NCI-H345 (cell line): ENCODE measurements at regions not wholly inside any gene's neighbourhood (a gene's known extent, or its start where the extent isn't known, plus 50 kb on each side); places are given as distances from the start of the nearest gene placed in this dataset.
"Not testable (repeated sequence)": the region's sequence is repeated elsewhere in the genome, so short reads cannot be mapped to it uniquely, and the experiment has no call there.

Source experiments
- DNase-seq: peaks from one replicate; lab custom pipeline; 2025; lab: John Stamatoyannopoulos, UW

DNA sequence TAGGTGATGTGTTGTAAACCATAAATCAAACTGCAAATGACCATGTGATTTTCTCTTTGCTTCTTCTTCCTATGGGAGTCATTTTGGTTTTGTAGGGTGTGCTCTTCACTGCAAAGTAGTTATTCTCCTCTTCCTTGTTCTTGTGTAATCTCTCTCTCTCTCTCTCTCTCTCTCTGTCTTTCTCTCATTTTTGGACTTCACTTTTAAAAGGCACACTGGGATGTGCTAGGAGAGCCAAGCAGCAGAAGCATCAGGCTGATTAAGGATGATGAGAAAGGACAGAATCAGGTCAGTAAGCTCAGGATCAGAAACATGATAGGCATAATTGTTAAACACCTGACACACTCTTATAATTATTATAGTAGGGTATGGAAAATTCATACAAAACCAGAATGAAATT lies 505.3 kb upstream of the ZNF608 start:
- DNase-seq = no peak

DNA sequence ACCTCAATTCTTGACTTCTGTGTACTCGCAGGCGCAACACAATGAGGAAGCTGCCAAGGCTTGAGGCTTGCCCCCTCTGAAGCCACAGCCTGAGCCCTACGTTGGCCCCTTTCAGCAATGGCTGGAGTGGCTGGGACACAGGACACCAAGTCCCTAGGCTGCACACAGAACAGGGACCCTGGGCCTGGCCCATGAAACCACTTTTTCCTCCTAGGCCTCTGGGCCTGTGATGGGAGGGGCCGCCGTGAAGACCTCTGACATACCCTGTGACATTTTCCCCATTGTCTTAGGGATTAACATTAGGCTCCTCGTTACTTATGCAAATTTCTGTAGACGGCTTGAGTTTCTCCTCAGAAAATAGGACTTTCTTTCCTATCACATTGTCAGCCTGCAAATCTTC lies 507.2 kb upstream of the ZNF608 start:
- DNase-seq = not testable (repeated sequence)

DNA sequence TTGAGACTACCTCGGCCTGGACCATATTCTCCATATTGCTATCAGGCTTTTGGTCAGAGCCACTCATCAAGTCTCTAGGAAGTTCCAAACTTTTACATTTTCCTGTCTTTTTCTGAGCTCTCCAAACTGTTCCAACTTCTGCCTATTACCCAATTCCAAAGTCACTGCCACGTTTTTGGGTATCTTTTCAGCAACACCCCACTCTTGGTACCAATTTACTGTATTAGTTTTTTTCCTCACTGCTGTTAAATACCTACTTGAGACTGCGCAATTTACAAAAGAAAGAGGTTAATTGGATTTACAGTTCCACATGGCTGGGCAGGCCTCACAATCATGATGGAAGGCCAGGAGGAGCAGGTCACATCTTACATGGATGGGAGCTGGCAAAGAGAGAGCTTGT lies 507.8 kb upstream of the ZNF608 start:
- no peak for DNase-seq

DNA sequence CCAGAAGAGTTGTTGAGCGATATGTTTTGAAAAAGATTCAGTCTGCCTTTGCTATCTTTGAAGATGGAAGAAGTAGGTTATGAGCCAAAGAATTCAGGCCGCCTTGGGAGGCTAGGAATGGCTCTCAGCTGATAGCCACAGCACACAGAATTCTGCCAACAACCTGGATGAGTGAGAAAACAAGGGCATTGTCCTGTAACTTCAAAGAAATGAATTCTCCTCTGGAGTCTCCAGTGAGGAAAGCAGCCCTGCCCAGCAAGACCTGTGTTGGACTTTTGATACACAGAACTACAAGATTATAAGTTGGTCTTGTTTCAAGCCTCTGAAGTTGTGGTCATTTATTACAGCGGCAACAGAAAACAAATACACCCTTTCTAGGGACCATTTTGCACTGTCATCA lies 509.9 kb upstream of the ZNF608 start:
- no peak for DNase-seq

DNA sequence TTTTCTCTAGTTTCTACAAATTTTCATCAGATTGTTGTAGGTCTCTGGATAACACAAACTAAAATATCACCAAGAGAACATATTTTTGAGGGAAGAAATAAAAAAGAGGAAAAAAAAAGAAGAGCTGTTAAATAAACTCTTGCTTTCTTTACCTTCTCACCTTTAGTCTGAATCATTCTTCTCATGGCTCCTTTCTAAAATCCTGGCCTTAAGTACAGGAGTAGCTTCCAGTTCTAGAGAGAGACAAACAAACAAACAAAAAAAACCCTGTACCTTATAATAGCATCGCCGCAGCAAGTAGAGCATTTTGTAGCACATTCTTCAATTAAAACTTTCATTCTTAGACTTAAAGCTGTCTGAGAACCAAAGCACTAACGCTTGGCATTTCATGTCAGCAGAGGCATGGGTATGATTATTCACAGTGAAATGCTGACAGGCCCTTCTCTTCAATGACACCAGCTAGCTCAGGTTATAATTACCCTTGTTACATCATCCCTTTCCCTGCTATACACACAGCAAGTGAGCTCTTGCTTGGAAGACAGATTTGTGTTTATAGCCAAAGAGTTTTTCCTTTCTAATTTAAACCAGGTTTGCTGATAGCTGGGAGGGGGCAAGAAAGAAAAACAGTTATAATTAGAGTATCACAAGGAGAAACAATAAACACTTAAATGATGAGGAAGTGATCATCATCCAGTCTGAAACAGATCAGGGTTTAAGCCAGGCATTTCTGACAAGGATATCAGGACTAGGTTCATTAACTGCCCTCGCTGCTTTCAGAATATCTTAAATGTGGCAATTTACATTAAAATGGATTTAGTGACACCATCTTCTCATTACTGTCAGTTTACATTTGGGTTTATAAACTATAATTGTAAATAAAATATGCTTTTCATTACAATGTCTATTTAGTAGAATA lies 510.9 kb upstream of the ZNF608 start:
- peak; percentile 46 for DNase-seq

DNA sequence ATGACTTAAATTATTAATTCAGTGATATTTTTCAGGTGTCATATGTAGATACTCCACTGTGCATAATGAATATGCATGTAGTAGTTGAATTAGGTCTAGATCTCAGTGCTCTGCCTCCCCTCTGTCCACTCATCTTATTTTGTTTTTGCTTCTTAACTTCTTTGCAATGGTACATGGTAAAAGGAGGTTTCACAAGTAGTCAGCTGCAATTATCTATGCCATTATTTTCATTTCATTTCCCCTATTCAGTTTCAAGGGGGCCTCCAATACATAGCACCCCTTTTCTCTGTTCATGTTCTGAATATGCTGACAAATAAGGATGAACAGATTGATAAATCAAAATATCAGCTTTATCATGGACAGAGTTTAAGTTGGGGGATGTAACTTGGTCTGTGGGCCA lies 511.6 kb upstream of the ZNF608 start:
- no peak for DNase-seq

DNA sequence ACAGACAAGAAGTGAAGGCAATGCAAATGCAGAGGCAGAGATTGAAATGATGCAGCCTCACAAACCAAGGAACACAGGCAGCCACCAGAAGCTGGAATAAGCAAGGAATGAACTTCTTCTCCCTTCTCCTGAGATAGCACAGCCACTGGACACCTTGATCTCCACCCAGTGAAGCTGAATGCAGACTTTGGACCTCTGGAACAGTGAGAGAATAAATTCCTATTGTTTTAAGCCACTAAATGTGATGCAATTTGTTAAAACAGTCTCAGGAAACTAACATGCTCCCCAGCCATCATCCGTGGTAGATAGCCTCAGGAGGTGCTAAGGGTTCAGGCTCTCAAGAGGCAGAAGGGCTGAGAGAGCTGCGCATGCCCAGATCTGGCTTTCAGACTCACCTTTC lies 512.2 kb upstream of the ZNF608 start:
- no peak for DNase-seq

DNA sequence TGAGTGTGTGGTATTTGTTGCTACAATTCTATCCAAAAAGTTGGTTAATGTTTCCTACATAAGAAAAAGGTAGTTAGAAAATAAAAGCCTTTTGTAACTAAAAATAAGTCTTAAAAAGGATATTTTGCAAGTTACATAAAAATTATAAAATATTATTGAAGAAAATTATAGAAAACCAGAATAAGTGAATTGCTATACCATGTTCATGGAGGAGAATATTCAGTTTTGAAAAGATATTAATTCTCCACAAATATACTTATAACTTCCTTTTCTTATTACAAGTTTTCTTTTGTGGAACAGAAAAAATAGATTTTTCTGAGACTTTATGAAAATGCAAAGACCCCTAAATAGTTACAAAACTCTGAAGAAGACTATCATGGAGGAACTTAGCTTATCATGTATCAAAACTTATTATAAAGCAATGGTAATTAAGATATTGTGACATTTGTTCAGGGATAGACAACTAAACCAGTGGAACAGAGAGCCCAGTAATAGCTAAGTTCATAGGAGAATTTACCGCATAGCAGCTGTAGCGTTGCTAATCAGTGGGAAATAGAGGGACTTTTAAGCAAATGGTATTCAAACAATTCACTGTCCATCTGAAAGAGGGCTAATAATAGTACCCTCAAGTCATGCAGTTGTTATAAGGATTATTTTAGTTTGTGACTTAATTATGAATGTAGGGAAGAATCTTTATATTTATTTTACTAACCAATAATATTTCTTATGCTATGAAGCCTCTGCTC lies 515.2 kb upstream of the ZNF608 start:
- DNase-seq = no peak

DNA sequence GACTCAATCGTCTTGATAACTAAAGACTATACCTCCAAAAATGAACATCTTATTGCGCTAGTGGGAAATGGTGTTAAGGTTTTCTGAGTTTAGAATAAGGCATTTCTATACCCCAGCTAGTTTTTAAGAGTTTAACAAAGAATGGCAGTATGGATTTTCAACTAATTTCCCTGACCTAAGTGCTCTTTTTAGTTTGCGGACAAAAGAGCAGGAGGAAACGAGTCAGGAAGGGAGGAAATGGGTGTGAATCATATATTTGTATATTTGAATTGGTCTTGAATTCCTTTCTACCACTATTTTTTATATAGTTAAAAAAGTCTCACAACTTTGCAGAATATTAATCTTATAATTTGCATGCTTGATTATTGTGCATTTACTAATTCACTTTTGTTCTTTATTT lies 516.3 kb upstream of the ZNF608 start:
- DNase-seq = no peak

DNA sequence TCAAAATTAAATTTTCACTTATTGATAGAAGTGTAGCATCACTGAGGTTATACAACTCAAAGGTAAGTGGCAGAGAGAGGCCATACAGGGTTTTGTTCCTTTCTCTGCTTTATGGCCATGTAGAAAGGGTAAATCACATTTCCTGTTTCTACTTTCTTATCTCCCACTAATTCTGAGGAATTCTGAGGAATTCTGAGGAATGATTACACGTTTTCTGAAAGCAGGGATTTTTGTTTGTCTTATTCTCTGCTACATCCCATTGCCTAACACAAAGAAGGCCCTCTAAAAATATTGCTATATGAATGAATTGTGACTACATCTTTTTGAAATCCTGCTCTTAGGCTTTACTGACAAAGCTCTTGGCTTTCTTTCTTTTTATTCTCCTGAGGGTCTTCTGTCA lies 516.9 kb upstream of the ZNF608 start:
- no peak for DNase-seq

DNA sequence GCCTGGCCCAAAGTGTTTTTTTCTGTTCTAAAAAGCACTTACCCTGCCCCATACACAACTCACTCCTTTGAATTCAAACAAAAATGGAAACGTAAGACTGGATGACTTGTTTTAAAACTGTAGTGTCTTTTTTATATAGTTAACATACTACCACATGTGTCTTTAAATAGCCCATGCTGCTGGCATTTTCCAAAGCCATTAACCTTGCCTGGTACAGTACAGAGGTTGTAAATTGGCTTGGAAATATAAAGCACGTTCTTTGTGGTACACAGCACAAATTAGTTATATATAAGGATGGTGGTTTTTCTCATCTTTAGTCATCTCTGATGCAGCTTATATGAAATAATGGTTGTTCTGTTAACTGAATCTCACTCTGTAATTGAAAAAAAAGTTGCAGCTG lies 519.7 kb upstream of the ZNF608 start:
- DNase-seq = no peak

DNA sequence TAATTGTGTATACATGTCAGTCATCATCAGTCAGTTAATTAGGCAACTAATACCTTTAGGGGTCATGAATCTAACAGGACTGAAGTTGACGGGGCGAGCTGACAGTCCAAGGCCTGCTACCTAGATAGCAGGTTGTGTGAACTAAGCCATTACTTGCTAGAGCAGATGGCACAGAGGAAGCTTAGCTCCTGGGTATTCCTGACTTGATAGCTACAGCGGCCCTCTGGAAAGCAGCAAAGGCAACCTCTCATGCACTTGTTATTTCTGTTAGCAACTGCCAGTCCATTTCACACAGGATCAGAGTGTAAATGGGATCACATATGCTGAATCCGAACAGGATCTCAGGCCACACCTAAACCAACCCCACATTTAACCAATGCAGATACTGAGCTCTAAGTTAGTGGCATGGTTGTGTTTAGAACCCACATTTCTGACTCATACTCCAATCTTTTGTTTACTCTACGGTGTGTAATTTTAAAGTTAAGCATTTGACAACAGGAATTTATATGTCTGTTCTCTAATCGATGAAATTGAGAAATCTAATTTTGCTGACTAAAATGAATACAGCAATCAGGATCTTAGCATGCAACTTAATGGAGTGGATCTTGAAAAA lies 521.3 kb upstream of the ZNF608 start:
- no peak for DNase-seq

DNA sequence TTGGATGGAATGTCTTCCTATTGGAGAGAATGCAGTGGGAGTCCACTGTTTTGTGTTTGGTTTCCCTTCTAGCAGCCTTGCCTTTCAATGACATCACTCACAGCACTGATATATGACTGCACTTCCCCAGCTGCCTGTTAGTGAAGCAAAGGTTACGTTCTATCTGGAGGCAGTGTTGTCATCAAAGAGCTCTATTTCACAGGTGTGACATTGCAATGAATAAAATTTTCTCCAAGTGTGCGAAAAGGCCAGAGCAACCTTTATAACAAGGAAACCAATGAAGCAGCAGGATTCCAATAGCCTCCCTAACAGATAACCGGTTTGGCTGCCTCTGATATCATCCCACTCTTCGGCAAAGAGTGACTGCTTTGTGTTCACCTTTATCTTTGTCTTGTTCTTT lies 523.5 kb upstream of the ZNF608 start:
- DNase-seq = no peak

DNA sequence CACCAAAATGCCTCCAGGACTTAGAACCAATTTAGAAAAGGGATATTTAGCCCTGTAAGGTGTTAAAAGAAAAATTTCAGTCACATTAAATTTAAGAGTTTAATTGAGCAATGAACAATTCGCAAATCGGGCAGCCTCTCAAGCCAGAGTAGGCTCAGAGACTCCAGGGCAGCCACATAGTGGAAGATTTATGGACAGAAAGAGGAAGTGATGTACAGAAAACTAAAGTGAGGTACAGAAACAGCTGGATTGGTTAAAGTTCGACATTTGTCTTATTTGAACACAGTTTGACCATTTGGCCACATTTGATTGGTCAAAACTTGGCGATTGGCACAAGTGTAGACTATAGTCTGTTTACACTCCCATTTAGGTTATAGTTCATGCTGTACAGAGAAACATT lies 525.9 kb upstream of the ZNF608 start:
- no peak for DNase-seq

DNA sequence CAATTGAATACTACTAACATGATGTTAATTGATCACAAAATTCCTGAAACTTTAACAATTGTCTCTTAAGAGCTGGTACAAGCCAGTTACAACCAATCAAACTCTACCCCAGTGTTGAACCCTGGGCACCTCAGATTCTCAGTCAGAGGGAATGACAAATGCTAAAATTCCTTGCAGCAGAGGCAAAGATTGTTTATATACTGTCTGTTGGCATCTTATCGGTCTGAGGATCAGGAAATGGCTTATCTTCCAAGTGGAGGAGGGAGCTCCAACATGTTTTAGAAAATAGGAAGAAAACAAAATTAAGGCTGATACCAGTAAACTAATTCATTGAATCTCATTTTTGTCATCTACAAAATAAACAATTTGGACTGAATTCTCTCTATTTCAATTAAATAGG lies 527.8 kb upstream of the ZNF608 start:
- no peak for DNase-seq

DNA sequence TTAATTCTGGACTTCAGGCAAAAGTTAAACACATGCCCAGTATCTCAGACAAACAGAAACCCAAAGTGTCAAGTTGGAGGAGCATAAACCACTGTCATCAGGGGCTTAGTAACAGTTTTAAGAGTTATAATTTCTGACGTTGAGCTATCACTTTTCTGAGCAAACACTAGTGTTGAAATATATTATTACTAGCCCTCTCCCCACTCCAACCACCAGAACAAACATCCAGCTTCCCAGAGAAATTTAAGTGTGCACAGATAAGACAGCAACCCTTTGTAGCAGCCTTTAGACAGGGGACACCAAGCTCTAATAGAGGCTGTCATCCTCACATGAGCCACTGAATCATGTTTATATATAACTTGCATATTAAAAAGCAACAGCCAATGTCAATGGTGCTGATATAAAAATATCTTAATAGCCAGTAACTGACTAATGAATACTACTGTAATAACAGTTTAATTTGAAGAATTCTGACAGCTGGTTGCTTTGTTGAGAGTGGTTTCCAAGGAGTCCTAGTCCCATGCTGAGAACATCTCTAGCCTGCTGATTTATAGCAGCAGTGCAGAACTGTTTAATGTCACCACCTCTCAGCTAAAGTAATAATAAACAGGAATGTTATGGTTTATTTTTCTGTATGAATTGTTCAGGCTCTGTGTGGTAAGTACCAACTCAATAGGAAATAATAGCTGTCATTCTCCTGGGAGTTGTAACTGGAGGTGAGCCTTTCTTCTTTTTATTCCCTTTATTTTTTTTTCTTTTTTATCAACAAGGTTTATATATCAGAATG lies 528.7 kb upstream of the ZNF608 start:
- DNase-seq = peak; percentile 40

DNA sequence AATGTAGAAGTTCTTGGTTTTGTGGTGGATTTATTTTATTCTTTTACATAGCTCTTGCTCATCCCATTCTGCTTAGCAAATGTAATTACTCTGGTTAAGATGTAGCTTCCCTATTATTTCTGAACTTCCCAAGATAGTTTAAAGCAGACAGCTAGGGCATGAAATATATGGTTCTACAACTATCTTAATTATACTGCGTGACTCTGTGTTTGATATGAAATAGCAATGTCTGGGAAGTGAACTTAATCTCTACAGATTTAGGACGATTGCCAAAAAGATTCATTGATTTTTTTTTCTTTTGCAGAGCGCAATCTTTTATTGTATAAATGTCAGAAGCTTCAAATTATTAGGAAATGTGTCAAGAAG lies 529.3 kb upstream of the ZNF608 start:
- no peak for DNase-seq

DNA sequence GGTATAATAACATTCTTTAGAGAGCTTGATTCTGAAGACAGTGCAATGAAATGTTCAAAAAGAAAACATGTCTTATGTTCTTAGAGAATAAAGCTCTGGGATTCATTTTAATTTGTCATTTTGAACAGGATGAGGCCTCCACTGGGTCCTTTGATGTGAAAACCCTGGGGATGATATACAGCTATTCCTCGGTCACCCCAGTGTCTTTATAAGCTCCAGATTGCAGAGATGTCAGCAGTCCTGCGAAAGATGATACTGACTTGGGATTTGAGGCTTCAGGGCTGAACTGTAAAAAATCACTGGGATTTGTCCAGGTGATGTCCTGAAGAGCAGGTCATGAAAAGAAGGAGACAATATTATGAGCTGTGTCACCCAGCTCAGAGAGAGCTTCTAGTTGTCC lies 529.7 kb upstream of the ZNF608 start:
- DNase-seq = no peak

DNA sequence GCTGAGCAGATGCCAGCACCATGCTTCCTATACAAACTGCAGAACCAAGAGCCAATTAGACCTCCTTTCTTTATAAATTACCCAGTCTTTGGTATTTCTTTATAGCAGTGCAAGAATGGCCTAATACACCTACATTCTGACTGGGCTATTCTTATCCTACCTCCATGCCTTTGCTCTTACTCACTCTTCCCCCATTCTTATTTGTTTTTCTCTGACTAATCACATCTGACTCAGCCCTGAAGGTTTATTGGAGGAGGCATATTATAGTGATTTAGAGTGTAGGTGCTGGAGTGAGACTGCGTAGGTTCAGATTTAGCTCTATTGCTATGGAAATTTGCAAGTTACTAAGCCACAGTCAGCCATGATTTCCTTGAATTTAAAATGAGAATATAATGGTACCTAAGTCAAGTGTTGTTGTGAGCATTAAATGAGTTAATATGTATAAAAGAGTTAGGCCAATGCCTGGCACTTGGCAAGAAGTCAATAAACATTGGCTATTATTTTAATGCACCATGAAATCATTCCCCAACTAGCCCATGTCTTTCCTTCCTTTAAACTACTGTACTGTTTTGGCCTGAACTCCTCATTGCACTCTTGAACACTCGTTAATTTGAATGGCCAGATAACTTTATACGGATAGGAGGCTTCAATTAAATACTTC lies 531.2 kb upstream of the ZNF608 start:
- DNase-seq = no peak

DNA sequence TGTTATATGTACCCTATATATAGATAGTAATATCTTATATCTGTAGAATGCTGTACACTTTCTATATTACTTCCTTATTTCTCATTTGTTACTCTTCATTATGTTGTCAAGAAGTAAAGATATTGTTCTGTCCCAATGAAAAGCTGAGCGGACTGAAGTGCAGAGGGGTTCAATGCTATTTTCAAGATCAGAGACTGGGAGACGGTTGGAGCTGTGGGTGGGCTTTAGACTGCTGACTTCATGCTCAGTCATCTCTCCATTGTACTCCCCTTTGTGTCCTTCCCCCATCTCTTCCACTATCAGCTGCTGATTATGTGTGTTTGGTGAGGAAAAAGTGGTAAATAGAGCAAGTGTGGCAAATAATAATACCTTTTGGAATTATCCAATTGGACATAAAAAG lies 532.3 kb upstream of the ZNF608 start:
- DNase-seq = no peak

DNA sequence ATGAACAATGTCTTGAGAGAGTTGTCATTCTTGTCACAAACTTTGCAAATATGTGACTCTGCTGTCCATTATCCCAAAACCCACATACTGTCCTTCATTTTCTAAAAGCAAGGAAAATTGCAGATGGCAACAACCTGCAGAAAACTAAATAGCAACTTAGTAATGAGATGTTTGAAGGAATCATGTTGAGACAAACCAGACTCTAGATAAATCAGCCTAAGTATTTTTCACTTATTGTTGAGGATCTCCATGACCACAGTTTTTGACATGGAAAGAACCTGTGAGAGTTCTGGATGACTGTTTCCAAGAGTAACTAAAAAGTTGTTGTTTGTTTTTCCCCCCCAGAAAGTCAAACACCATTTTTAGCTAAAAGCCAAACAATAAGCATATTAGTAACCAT lies 535.2 kb upstream of the ZNF608 start:
- no peak for DNase-seq

DNA sequence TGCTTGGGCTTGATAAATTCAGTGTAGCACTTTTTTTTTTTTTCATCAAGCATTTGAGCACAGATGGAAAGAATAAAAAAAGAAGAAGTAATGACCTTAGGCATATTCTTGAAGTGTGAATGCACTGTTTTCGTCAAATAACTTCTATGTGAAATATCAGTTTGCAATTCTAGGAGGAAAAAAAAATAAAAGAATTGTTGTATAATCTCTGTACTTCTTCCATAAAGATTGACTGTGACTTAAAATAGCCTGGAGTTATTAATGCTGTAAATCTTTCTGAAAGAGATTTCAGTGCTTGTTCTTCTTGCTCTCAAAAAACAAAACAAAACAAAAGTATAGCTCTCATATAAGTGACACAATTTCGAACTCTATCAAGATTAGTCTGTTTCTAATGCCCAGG lies 536.9 kb upstream of the ZNF608 start:
- DNase-seq = no peak
